HG03039 (cell line): ENCODE measurements at regions not wholly inside any gene's neighbourhood (a gene's known extent, or its start where the extent isn't known, plus 50 kb on each side); places are given as distances from the start of the nearest gene placed in this dataset.

Experiments
- ATAC-seq: cut with Tn5 transposase; IDR thresholded peaks from one replicate; pipeline ENCODE4 v1.9.1; 2021; ENCODE audit warnings: mild to moderate bottlenecking, moderate library complexity; ENCODE audit not compliant: unreplicated experiment

DNA sequence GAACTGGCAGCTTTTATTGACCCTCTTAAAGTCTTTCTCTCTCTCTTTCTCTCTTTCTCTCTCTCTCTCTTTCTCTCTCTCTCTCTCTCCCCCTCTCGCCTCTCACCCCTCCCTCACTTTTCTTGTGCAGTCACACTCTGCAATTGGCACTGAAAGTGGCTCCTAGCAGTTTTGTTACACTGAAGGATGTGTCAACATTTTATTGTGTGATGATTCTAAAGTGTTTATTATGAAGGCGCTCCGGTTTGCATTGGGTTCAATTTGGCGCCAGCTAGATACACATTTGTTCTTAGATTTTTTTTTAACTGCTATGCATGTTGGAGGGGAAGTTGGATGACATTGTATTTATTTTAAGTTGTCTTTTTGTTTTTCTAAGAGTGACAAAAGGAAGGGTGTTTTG lies 64.0 kb upstream of the CHRM3 start:
- no peak for ATAC-seq

DNA sequence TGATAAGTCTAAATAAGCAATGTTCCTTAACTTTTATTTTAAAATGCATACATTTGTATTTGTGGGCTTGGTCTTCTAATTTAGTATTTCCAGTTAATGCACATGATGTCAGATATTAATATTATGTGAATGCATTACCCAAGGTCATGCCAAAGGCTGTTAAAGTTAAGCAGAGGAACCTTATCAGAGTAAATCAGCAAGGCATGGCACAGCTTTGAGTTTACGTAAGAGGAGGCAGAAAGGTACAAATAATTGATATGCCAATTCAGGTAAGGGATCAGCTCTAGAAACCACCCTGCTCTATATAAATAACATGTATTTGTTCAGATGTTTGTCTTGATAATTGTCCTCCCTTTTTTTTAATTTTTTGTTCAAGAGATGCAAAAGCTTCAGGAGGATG lies 64.5 kb upstream of the CHRM3 start:
- no peak for ATAC-seq

DNA sequence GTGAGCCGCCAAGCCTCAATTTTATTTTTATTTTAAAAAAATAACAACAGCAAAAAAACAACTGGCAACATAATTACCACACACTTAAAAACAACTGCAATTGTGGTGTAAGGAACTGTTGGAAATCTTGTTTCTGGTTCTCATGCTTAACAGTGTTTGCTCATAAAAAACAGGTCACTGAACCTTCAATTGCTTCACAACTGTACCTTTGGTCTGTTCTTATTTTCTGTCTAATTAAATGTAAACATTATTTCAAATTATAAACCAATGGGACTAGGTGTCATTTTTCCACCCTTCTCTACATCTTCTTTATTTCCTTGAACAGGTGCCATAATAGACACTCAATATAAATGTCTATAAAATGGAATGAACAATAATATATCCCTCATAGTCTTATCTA lies 68.4 kb upstream of the CHRM3 start:
- no peak for ATAC-seq

DNA sequence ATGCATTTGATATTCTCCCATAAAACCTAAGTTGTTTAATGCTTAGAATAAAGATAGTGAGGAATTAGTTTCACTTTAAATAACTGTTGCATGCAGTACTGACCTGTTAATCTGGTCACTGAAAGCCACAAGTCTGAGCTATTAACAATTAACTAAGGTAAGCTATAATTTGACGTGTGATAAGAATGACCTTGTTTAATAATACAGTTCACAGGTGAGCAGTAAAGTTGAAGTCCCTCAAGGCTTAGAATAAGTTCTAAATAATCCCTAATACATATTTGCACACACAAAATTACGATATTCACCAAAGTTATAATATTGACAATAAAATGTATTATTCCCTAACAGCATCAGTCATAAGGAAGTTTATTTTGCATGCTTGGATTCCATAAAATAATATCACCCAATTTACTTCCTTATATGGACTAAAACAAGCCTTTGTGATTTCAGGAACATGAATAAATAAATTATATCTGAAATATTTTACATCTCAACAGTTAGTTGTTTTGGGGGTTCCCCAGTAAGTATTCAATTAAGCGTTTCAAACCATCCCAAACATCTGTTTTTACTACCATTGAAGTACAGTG lies 70.6 kb upstream of the CHRM3 start:
- ATAC-seq = no peak

DNA sequence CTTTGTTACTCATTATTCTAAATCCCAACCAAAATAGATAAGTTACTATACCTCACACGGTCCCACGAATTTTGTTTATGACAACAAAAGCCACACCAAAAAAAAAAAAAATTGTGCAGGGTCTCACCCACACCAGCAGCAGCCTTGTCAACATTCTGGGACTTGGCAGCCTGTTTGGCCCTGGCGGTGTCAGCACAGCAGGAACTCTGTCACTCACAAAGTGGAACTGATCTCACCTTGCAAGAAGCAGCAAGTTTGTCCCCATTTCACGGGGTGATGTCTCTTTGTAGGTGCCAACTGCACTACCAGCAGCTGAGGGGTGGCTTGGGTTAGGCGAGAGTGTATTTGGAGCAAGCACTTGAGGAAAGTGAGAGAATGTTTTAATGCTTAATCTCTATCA lies 75.0 kb upstream of the CHRM3 start:
- no peak for ATAC-seq

DNA sequence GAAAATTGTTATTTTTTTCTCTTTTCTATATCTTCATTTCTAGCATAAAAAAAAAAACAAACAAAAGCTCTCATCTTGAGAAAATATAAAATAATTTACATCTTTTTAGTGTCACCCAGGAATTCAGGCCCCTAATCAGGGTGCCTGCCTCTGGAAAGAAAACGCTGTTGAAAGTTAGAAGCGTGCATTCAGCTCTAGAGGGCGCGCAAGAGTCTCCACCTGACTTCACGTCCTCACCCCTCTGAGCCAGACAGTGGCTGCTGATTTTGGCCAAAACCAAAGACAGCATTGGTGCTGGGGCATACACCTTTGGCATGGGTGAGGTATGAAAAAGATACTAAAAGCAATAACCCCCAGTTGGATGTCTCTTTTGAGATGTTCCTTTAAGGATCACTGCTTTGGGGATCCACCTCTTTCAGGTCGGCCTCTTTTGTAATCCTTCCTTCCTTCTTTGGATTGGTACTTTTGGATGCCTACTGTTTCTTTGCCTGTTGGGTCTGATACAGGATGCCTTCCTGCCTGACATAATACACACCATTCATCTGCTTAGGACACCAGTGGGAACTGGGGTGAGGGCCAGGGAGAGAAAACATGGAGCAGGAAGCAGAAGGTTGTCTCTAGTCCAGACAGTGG lies 77.6 kb upstream of the CHRM3 start:
- ATAC-seq = no peak

DNA sequence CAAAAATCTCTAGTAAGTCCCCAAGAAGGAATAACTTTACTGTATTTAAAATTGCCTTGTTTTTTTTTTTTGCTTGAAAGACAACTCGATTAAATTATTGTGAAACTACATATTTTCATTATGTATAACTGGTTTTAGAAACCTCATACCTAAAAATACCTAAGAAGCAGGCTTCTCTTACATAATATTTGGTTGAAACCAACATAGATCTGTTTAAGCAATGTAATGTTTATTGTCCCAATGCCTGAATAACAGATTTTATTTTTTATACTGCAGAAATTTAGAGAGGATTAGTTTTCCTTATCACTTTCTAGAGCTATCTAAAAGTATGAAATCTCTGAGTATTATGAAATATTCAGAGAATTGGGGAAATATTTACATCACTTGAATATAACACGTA lies 78.5 kb upstream of the CHRM3 start:
- ATAC-seq = no peak

DNA sequence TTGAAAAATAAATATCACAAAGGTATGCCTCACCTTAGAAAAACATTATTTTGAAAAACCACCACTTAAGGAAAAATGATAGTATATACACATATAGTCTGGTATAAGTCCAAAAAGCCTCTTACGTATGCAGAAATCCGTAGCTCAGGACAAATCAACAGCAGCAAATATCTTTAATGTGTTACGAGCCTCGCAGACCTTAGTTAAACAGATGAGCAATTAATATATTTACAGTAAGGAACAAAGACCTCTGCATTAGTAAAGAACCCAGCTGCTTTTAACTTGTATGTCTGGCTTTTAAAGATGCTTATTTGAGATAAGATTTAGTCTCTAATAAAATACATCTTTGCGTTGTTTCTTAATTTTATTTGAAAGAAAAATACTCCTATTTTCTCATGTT lies 79.9 kb upstream of the CHRM3 start:
- ATAC-seq = no peak

DNA sequence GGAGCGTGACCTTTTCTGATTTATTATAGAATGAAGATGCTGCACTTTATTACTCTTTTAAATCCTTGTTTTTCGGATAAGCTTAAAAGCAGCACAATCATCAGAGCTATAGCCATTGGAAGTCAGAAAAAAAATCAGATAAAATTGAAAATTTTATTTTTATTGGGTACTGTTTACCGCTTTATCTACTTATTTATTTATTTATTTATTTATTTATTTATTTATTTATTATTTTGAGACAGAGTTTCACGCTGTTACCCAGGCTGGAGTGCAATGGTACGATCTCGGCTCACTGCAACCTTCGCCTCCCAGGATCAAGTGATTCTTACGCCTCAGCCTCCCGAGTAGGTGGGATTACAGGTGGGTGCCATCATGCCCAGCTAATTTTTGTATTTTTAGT lies 83.1 kb upstream of the CHRM3 start:
- no peak for ATAC-seq

DNA sequence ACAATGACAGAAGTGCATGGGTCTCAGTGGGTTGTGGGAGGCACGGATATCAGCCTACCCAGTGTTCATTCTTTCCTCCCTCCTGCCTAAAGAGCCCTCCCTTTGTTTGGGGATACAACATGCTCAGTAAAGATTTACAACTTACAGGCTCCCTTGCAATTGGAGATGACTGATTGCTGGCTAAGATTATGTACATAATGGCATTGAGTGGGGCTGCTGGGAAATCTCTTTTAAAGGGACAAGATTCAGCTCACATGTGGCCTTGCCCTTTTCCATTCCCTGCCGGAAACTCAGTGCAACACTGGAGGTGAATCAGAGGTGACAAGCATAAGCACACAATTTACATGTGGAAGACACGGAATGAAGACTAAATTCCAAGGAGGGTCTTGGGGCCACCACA lies 83.7 kb upstream of the CHRM3 start:
- no peak for ATAC-seq

DNA sequence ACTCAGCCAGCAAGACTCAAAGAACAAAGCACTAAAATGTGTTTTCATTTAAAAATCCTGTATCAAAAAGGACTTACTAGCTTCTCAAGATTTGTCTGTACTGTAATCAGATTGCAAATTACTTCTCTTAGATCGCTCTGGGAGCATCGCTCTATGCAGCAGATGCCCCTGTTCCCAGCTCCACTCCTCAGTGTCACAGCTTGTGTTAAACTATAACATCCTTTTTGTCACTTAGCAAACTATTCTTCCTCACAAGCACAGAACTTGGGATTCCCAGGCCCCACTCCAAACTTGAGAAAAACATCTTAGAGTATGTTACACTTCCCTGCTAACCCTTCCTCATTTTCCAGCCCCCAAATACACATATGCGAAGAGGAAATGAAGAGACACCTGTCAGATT lies 85.1 kb upstream of the CHRM3 start:
- ATAC-seq = no peak

DNA sequence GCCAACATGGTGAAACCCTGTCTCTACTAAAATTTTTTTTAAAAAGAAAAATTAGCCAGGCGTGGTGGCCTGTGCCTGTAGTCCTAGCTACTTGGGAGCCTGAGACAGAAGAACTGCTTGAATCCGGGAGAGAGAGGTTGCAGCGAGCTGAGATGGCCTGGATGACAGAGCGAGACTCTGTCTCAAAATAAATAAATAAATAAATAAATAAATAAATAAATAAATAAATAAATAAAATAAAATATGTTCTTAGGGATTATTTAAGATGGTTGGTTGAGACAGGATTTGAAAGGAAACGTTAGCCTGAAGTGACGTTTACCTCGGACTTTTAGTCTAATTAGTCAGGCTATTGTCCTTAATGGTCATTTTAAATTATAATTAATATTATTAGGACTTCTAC lies 88.5 kb upstream of the CHRM3 start:
- ATAC-seq = no peak

DNA sequence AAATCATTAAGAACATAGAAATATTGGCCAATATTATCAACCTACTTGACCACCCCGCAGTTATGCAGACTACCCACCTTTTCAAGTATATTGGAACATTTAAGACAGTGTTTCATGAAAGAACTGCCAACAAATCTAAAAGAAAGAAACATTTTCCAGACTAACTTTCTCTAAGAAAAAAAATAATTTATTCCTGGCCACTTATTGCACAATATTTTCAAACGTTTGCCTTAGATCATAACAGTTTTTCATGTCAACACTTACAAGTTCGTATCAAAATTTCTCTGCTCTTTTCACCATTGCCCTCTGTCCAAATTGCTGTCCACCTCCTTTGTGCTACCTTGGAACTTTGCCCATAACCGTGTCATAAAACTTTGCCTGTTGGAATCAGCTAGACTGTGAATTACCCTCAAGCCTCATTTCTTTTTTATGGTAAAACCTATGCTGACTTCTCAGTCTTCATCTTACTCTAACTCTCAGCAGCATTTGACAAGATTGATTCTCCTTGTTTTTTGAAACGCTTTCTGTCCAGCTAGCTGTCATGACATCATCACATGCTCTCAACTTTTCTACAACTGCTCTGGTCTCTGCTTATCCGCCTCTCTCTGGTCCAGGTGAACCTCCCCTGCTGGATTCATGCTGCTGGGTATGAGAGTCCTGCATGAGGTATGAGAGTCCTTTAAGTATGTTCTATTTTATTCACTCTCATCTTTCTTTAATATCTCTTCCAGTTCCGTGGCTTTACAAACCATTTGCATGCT lies 92.8 kb upstream of the CHRM3 start:
- ATAC-seq = no peak

DNA sequence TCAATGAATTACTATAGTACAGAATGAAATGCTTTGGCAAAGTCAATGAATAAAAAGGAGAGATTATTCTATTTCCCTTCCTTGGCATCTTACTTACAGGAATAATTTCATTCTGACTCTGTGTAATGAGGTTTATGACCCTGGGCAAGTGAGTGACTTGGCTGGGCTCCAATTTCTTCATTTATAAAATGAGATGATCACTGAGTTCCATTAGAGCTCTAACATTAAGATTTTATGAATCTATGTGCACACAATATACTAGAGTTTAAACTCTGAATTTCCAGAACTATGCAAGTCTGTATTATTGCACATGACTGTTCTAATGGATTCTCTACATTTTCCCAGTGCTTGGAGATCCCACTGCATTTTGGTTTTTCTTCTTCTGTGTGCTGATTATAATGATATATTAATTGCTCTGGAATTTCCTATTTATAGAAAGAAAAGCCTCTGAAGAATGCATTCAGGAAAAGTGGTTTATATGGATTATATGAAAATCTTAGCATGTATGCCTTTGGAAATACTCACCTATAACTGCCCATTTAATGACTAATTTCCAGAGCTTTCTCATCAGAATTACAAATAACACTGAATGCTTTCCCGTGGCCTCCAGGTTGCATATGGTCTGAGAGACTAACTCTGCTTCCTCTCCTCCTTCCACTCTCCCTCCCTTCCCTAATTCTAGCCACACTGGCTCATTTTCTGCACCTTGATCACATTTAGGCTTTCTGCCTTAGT lies 97.4 kb upstream of the CHRM3 start:
- no peak for ATAC-seq

DNA sequence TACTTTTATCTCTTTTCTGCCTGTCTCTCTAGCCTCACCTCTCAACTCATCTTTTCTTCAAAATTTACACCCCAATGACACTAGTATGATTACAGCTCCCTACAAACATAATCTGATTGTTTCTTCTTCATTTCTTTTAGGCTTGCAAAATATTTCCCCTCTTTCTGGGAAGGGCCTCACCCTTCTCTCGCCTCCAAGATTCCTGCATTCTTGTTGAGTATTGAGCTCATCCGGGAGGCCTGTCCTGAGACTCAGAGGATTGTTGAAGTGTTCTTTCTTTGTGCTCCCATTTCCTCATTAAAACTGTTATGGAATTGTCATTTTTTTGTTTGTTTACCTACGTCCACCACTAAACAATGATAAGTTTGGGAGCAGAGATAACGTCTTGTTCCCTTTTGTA lies 99.1 kb upstream of the CHRM3 start:
- no peak for ATAC-seq

DNA sequence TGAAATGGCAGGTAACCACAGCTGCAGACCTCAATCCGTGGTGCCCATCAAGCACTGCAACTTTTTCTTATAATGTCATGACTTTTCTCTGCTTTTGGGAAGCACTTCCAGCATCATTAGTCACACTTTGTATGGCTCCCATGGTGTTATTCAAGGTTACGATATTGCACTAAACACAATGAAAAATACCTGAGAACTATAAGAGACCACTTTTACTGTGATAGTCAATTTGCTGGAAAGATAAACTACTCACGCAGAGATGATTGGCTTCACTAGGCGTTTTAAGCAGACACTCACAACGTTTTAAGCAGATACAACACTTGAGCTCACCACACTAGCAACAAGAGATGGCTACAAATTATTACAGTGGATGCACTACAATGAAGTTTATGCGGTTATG lies 103.2 kb upstream of the CHRM3 start:
- no peak for ATAC-seq

DNA sequence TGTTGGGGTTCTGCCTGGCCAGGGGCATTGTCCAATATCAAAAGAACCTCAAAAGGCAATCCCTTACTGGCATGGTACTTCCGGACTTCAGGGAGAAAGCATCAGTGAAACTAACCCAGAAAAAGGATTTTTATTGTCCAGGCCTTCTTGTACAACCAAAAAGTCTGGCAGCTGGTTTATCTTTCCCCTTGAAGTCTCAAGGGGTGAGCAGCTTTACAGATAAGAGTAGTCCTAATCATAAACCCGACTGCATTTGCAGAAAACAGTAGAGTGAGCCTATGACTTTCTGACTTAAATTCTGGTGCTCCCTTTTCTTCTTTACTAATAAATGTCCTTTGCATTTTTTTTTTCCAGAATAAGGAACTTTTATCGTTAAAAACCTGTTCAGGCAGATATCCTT lies 104.0 kb upstream of the CHRM3 start:
- no peak for ATAC-seq

DNA sequence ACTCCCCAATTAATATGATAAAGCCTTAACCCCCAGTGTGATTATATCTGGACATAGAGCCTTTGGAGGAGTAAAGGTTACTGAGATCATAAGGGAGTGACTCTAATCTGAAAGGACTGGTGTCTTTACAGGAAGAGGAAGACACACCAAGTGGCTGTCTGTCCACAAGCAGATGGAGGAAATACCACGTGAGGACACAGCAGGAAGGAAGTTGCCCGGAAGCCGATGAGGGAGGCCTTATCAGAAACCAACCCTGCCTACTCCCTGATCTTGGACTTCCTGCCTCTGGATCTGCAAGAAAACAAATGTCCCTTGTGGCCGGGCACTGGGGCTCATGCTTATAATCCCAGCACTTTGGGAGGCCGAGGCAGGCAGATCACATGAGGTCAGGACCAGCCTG lies 110.3 kb upstream of the CHRM3 start:
- ATAC-seq = no peak

DNA sequence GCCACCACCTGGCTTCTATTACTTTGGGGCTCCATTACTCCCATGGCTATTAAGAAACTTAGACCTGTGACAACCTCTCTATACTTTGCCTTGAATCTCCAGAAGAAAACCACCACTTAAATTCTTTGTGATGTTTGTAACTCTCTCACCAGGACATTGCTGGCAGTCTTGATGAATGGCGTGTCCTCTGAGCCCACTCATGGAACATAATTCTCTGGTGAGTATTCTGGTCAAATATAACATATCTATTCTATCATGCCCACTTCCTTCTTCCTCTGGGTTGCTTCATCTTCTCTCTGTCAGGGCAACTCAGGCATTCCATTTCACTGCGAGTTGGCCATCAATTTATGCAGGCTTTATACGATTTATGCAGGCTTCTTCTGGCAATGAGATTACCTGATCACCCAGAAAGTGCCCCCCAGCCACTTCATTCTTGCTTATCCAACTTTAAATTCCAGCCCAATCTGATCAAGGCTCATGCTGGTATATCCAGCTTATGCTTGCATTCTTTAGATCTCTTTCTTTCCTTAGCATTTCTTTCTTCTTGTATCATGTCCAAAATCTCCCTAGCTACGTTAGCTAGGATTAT lies 112.0 kb upstream of the CHRM3 start:
- ATAC-seq = no peak

DNA sequence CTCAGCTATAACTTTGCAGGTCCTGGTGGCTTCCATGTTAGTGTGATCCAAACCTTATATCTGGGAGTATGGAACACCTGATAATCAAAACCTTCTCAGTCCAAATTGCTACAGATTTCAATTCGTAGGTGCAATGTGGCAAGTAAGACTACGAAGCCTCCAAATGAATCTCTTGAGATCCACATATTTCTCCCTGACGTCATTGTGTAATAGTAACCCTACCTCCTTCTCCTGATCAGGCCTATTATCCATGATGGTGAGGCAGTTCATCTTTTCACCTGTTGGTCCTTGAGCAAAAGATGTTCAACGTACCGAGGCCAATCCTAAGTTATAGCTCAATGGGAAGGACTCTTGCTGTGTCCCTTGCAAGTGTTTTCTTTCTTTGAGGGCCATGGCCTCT lies 115.9 kb upstream of the CHRM3 start:
- no peak for ATAC-seq

DNA sequence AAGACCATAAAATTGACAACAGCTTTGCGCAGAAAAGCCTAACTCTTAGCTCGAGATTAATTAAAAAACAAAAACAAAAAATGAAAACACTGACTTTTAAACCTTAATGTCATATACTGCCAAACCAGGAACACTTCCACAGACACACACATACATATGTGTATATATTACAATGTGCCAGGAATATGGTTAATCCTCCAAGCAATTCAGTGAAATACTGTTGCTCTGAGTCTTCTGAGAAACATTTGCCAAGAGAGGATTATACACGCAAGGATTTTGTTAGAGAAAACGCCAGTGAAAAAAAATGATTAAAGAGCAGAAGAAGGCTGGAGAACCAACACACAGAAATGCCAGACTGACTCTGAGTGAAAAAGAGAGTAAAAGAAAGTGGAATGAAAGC lies 116.7 kb upstream of the CHRM3 start:
- no peak for ATAC-seq

DNA sequence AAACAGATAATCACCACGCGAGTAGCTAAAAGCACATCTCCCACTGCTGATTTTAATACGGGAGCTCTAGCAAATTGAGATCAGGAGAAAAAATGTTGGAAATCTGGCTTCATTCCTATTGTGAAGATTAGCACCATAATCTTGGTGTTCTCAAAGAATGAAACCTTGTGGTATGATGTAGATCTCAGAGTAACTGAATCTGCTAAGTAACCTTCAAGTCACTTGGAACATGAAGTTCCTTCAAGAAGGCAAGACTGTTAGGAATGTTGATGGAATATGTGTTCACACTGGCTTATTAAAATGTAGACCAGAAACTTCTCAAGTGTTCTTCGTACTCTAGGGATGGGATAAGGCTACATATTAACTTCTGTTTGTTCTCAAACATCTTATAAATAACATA lies 117.4 kb upstream of the CHRM3 start:
- ATAC-seq = no peak
